Pancreas (tissue), 10 donors: ENCODE measurements at regions not wholly inside any gene's neighbourhood (a gene's known extent, or its start where the extent isn't known, plus 50 kb on each side); places are given as distances from the start of the nearest gene placed in this dataset.

Experiments
- ATAC-seq, 4 donors: fragments of 200-7000 bp; cut with Tn5 transposase; one replicate each; pipeline versions ENCODE4 v1.8.0 to v1.9.1; 2020; ENCODE audit warnings: mild to moderate bottlenecking in 4 of 4, moderate library complexity in 4 of 4
- DNase-seq, 6 donors: peaks; one replicate each; pipeline ENCODE4 v3.0.0-alpha.2; 2020
- FAIRE-seq: peaks from 2 replicates; lab custom pipeline; 2012; peaks lifted over from hg19 to GRCh38; lab: Jason Lieb, UNC
- H3K27ac ChIP-seq, 4 donors: fragments of 200-600 bp; sonication (generic); 1 replicate in 3 of 4; 2 replicates in 1 of 4; pipeline versions ENCODE4 v1.5.0 to v1.8.0; 2020
- H3K27me3 ChIP-seq, 4 donors: fragments of 200-600 bp; one replicate each; pipeline ENCODE4 v1.8.0; 2021
- H3K36me3 ChIP-seq, 3 donors: fragments of 200-600 bp; sonication (generic) in 1 of 3; one replicate each; pipeline versions ENCODE4 v1.5.0 to v1.8.0; 2020 to 2021
- H3K4me1 ChIP-seq, 3 donors: fragments of 200-600 bp; one replicate each; pipeline ENCODE4 v1.8.0; 2021
- H3K4me3 ChIP-seq, 4 donors: fragments of 200-600 bp; sonication (generic) in 2 of 4; one replicate each; pipeline versions ENCODE4 v1.5.0 to v1.8.0; 2020 to 2021
- H3K9me3 ChIP-seq, 4 donors: fragments of 200-600 bp; one replicate each; pipeline ENCODE4 v1.8.0; 2021
- CTCF ChIP-seq, 4 donors: fragments of 200-600 bp; sonication (generic) in 3 of 4; IDR thresholded peaks; one replicate each; pipeline versions ENCODE4 v1.5.0 to v1.8.0; 2021; ENCODE audit warnings: antibody characterized with exemption in 4 of 4
- WGBS, 2 donors: extraction: QIAGEN DNeasy Blood & Tissue Kit; methylation state at CpG; one replicate each; pipeline ENCODE4 v1.1.7; 2013; 5-methylcytosine and 5-hydroxymethylcytosine counted together
- intact Hi-C, 3 donors: fragments of 100-400 bp; cut with DNase I; formaldehyde crosslinking; loops; one replicate each; pipeline versions ENCODE4 v1.11.1 to v1.14.2; 2022
- donor health status: healthy with polysubstance abuse.
- donor health status: DM: no; HTN: no; CAD: no; lungs with moderate emphysema.
- donor health status: DM: no; HTN: no; CAD: no.
- donor health status: control.
- donor health status: control.
- donor health status: Bipolar disorder and iron deficiency.
- donor health status: DM: yes; HTN: yes; CAD: no.
- donor health status: DM: no; HTN: no; CAD: no.
- donor health status: DM: no; HTN: no; CAD: no.
- donor health status: DM: yes; HTN: yes; CAD: no.

- H3K27ac ChIP-seq: no peak overlapping the region
- intact Hi-C loops: no loop called here
- H3K36me3 ChIP-seq: no peaks in the 10 kb centered on the region
- H3K4me1 ChIP-seq: no peaks in the 10 kb centered on the region
- ATAC-seq (no peak), DNase-seq (no peak), FAIRE-seq (no peak)
- no peaks in the 10 kb centered on the region for H3K27me3 ChIP-seq
- 60 to 66% methylated on average over 11 of the region's 11 CpGs for WGBS, 2 donors
- TF ChIP-seq CTCF (IDR thresholded peaks at IDR 0.05): no peak
- H3K4me3 ChIP-seq: no peak overlapping the region
- no peaks in the 10 kb centered on the region for H3K9me3 ChIP-seq
Measured at GRCh38 chr2:2793925-2794560, 463.0 kb upstream of the MYT1L start.

- Histone ChIP-seq H3K4me1 (no peaks in the 10 kb centered on the region), H3K27me3 (no peaks in the 10 kb centered on the region), H3K9me3 (no peaks in the 10 kb centered on the region), H3K4me3 (no peak overlapping the region), H3K36me3 (no peaks in the 10 kb centered on the region), H3K27ac (no peak overlapping the region)
- intact Hi-C loops: no loop called here
- 75 to 88% methylated on average over 17 of the region's 17 CpGs for WGBS, 2 donors
- ATAC-seq (no peak), DNase-seq (no peak), FAIRE-seq (no peak)
- no peak for TF ChIP-seq CTCF (IDR thresholded peaks at IDR 0.05)
Measured at GRCh38 chr2:2793514-2793913, 462.4 kb upstream of the MYT1L start.

GRCh38 chr2:2791606-2792005, 460.5 kb upstream of the MYT1L start:
- intact Hi-C loops: no loop called here
- 65 to 79% methylated on average over 15 of the region's 15 CpGs for WGBS, 2 donors
- Histone ChIP-seq H3K9me3 (no peaks in the 10 kb centered on the region), H3K27me3 (no peaks in the 10 kb centered on the region), H3K36me3 (no peaks in the 10 kb centered on the region), H3K4me3 (no peak overlapping the region), H3K4me1 (no peaks in the 10 kb centered on the region), H3K27ac (no peak overlapping the region)
- no peak for TF ChIP-seq CTCF (IDR thresholded peaks at IDR 0.05)
- ATAC-seq (no peak), FAIRE-seq (no peak), DNase-seq (no peak)

GRCh38 chr2:2791031-2791430, 460.0 kb upstream of the MYT1L start:
- no peaks in the 10 kb centered on the region for H3K36me3 ChIP-seq
- no peak for TF ChIP-seq CTCF (IDR thresholded peaks at IDR 0.05)
- no peaks in the 10 kb centered on the region for H3K9me3 ChIP-seq
- H3K27me3 ChIP-seq: no peaks in the 10 kb centered on the region
- no peaks in the 10 kb centered on the region for H3K4me1 ChIP-seq
- DNase-seq (no peak), FAIRE-seq (no peak), ATAC-seq (no peak)
- no peak overlapping the region for H3K4me3 ChIP-seq
- H3K27ac ChIP-seq: no peak overlapping the region
- intact Hi-C loops: no loop called here
- 62 to 68% methylated on average over 11 of the region's 11 CpGs for WGBS, 2 donors

GRCh38 chr2:2788076-2788475, 457.0 kb upstream of the MYT1L start:
- no peak for TF ChIP-seq CTCF (IDR thresholded peaks at IDR 0.05)
- no peaks in the 10 kb centered on the region for H3K27me3 ChIP-seq
- H3K4me3 ChIP-seq: no peak overlapping the region
- 49 to 50% methylated on average over 3 of the region's 3 CpGs for WGBS, 2 donors
- H3K4me1 ChIP-seq: no peaks in the 10 kb centered on the region
- DNase-seq: no peak
- no peak for FAIRE-seq
- H3K9me3 ChIP-seq: no peaks in the 10 kb centered on the region
- H3K36me3 ChIP-seq: no peaks in the 10 kb centered on the region
- ATAC-seq: no peak
- intact Hi-C loops: no loop called here
- H3K27ac ChIP-seq: no peak overlapping the region
